IMR-90 (cell line): ENCODE measurements at regions not wholly inside any gene's neighbourhood (a gene's known extent, or its start where the extent isn't known, plus 50 kb on each side); places are given as distances from the start of the nearest gene placed in this dataset.
"Not testable (repeated sequence)": the region's sequence is repeated elsewhere in the genome, so short reads cannot be mapped to it uniquely, and the experiment has no call there.

Experiments
- ATAC-seq: fragments of 200-7000 bp; cut with Tn5 transposase; 2 replicates; pipeline ENCODE4 v1.9.1; 2020; ENCODE audit warnings: low read depth, mild to moderate bottlenecking, moderate library complexity
- BruUV-seq: library from RNA; stranded (reverse); fragments of 400-500 nt; replicated peaks from 2 replicates; lab custom pipeline; 2021; lab: Mats Ljungman, UMichigan
- CTCF ChIA-PET: fragments of 300-600 bp; formaldehyde crosslinking; extraction: SDS; loops from one replicate; lab custom pipeline; 2021; ENCODE audit warnings: antibody characterized with exemption; lab: Yijun Ruan, JAX
- POLR2A ChIA-PET: fragments of 300-600 bp; sonication (Branson Sonifier 250); formaldehyde crosslinking; loops from one replicate; lab custom pipeline; 2022; ENCODE audit warnings: antibody characterized with exemption; ENCODE audit not compliant: unreplicated experiment; lab: Charles Lee
- DNase-seq: peaks from one replicate; pipeline ENCODE4 v3.0.0; 2013
- H2AFZ ChIP-seq: replicated peaks from 2 replicates; pipeline ENCODE3; 2013; ENCODE audit warnings: low read length, mild to moderate bottlenecking; ENCODE audit not compliant: poor library complexity
- H2AK5ac ChIP-seq: 2 replicates; pipeline ENCODE4 v1.6.1; 2013; ENCODE audit warnings: low read depth, low read length, inconsistent platforms
- H2AK9ac ChIP-seq: replicated peaks from 2 replicates; pipeline ENCODE3; 2013; ENCODE audit warnings: mild to moderate bottlenecking, low read depth, low read length, moderate library complexity; ENCODE audit not compliant: poor library complexity
- H2BK120ac ChIP-seq: 2 replicates; pipeline ENCODE4 v1.6.1; 2013; ENCODE audit warnings: low read depth, low read length, inconsistent platforms
- H2BK15ac ChIP-seq: 3 replicates; pipeline ENCODE4 v1.6.1; 2013; ENCODE audit warnings: low read depth, low read length, inconsistent platforms
- H2BK20ac ChIP-seq: 2 replicates; pipeline ENCODE4 v1.6.1; 2013; ENCODE audit warnings: low read depth, mild to moderate bottlenecking, inconsistent platforms, low read length, moderate library complexity
- H2BK5ac ChIP-seq: 2 replicates; pipeline ENCODE4 v1.6.1; 2013; ENCODE audit warnings: mild to moderate bottlenecking, low read depth, low read length, inconsistent platforms; ENCODE audit not compliant: poor library complexity, severe bottlenecking
- H3K14ac ChIP-seq: replicated peaks from 2 replicates; pipeline ENCODE4 v1.6.1; 2013; ENCODE audit warnings: low read depth, low read length, inconsistent platforms
- H3K18ac ChIP-seq: 2 replicates; pipeline ENCODE4 v1.6.1; 2013; ENCODE audit warnings: low read depth, low read length, control low read depth
- H3K23ac ChIP-seq: 2 replicates; pipeline ENCODE4 v1.6.1; 2013; ENCODE audit warnings: low read depth, low read length, inconsistent platforms
- H3K27ac ChIP-seq: 2 replicates; pipeline ENCODE4 v1.5.1; 2013; ENCODE audit warnings: mild to moderate bottlenecking, control low read depth, low read length; ENCODE audit not compliant: insufficient read depth
- H3K27me3 ChIP-seq: 2 replicates; pipeline ENCODE4 v1.6.1; 2013; ENCODE audit warnings: low read length; ENCODE audit not compliant: control insufficient read depth, insufficient read depth
- H3K36me3 ChIP-seq: 2 replicates; pipeline ENCODE4 v1.6.1; 2013; ENCODE audit warnings: low read length, mixed read lengths; ENCODE audit not compliant: control insufficient read depth, insufficient read depth
- H3K4ac ChIP-seq: 2 replicates; pipeline ENCODE4 v1.6.1; 2013; ENCODE audit warnings: low read depth, low read length, inconsistent platforms
- H3K4me1 ChIP-seq: 2 replicates; pipeline ENCODE4 v1.6.1; 2013; ENCODE audit warnings: low read length, mixed read lengths; ENCODE audit not compliant: control insufficient read depth, insufficient read depth
- H3K4me2 ChIP-seq: 2 replicates; pipeline ENCODE4 v1.6.1; 2013; ENCODE audit warnings: low read depth, mild to moderate bottlenecking, control low read depth, low read length, moderate library complexity
- H3K4me3 ChIP-seq: 2 replicates; pipeline ENCODE4 v1.5.1; 2013; ENCODE audit warnings: low read depth, mild to moderate bottlenecking, control low read depth, low read length, moderate library complexity; ENCODE audit not compliant: insufficient read depth
- H3K56ac ChIP-seq: 2 replicates; pipeline ENCODE4 v1.6.1; 2013; ENCODE audit warnings: low read length, inconsistent platforms; ENCODE audit not compliant: insufficient read depth; ENCODE audit errors: extremely low read depth
- H3K79me1 ChIP-seq, 2 experiments: 2 replicates each; pipeline ENCODE4 v1.6.1; 2013; ENCODE audit warnings: low read length in 2 of 2, inconsistent platforms in 1 of 2, low read depth in 1 of 2
- H3K9ac ChIP-seq: 2 replicates; pipeline ENCODE4 v1.6.1; 2013; ENCODE audit warnings: low read depth, low read length, control low read depth
- H3K9me1 ChIP-seq: 2 replicates; pipeline ENCODE4 v1.6.1; 2013; ENCODE audit warnings: low read length, inconsistent platforms; ENCODE audit not compliant: insufficient read depth
- H3K9me3 ChIP-seq: 2 replicates; pipeline ENCODE4 v1.6.1; 2013; ENCODE audit warnings: low read length; ENCODE audit not compliant: control insufficient read depth, insufficient read depth
- H4K20me1 ChIP-seq: 2 replicates; pipeline ENCODE4 v1.6.1; 2013; ENCODE audit warnings: low read length, inconsistent platforms; ENCODE audit not compliant: insufficient read depth
- H4K5ac ChIP-seq: 2 replicates; pipeline ENCODE4 v1.6.1; 2013; ENCODE audit warnings: mild to moderate bottlenecking, low read depth, low read length, control low read depth
- H4K8ac ChIP-seq, 2 experiments: 2 replicates each; pipeline ENCODE4 v1.6.1; 2013; ENCODE audit warnings: low read depth in 2 of 2, low read length in 2 of 2, control low read depth in 1 of 2, inconsistent platforms in 1 of 2
- H4K91ac ChIP-seq: 2 replicates; pipeline ENCODE4 v1.6.1; 2013; ENCODE audit warnings: low read depth, low read length, inconsistent platforms; ENCODE audit not compliant: insufficient read depth
- FOS ChIP-seq: fragments of 150-350 bp; IDR thresholded peaks from 2 replicates; pipeline ENCODE4 v1.6.1; 2016; ENCODE audit warnings: low read depth, low read length
- MAFK ChIP-seq: IDR thresholded peaks from 2 replicates; pipeline ENCODE4 v1.6.1; 2012; ENCODE audit warnings: low read depth, low read length, improper control_type of control experiment
- WGBS, 2 experiments: methylation state at CpG; one replicate each; pipeline versions ENCODE4 v1.1.5 to v1.1.7; 2013; ENCODE audit warnings: missing lambda C conversion rate in 2 of 2; ENCODE audit not compliant: insufficient read length in 1 of 2; ENCODE audit errors: extremely low coverage in 2 of 2; 5-methylcytosine and 5-hydroxymethylcytosine counted together
- dilution Hi-C: fragments of 300-500 bp; cut with HindIII; formaldehyde crosslinking; loops from one replicate; pipeline ENCODE4 v1.14.3; 2018; ENCODE audit warnings: low sequenced_read_pairs; ENCODE audit not compliant: unreplicated experiment
- in situ Hi-C: fragments of 300-500 bp; cut with MboI; formaldehyde crosslinking; loops from 3 replicates; pipeline ENCODE4 v1.14.3; 2019; ENCODE audit warnings: low sequenced_read_pairs, inconsistent platforms, mixed read lengths
- intact Hi-C: fragments of 100-400 bp; cut with micrococcal nuclease; formaldehyde crosslinking; loops from 2 replicates; pipeline ENCODE4 v1.10.0; 2022

DNA sequence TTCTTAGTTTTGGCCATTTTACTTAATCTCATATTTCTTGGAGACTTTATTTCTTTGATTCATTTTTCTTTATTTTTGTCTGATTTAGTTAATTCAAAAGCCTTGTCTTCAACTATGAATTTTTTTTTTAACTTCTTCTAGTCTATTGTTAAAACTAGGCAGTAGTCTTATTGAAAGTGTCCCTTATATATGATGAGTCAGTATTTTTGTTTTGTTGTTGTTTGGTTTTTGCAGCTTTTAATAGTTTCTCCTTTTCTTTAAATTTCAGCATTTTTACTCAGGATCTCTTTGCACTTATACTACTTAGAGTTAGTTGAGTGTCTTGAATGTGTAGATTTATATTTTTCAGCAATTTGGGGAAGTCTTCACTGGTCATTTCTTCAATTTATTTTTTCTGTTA is 758.5 kb upstream of the CDH8 start:
- intact Hi-C loops, result loop anchor here (5.0 kb wide), 1 partner anchor 1503 kb away; no protein-coding TSS in a partner anchor
- no TSS peak for BruUV-seq
- no peak overlapping the region for H2BK120ac ChIP-seq

DNA sequence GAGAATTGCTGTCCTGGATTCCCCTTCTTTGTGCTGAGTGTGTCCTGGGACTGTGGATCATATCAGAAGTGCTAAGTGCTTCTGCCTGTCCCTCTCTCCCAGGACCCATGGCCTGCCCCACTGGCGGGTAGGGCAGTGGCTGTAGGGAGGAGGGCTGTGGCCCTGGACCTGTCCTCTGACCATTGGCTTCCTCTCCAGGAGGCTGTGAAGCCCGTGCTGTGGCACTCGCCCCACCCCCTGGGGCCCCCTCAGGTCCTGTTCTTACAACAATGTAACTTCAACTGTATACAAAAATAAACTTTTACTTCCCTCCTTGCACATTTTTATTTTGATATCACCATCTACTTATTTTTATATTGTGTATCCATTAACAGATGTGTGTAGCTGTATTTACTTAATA is 743.8 kb upstream of the CDH8 start:
- intact Hi-C loops, H3K23ac ChIP-seq, H4K91ac ChIP-seq, POLR2A ChIA-PET, BruUV-seq, ATAC-seq, H3K4me2 ChIP-seq, H3K36me3 ChIP-seq, CTCF ChIA-PET, H3K56ac ChIP-seq, H4K20me1 ChIP-seq, H2BK120ac ChIP-seq, H2BK5ac ChIP-seq, H3K79me1 ChIP-seq, H2AK5ac ChIP-seq, H2AFZ ChIP-seq, H4K5ac ChIP-seq, H3K9me3 ChIP-seq, H3K4me1 ChIP-seq, in situ Hi-C loops, H3K4me3 ChIP-seq, H3K9ac ChIP-seq, H2AK9ac ChIP-seq, DNase-seq, dilution Hi-C loops, H3K18ac ChIP-seq, H3K14ac ChIP-seq, H3K27ac ChIP-seq, H2BK15ac ChIP-seq, H2BK20ac ChIP-seq, H3K4ac ChIP-seq, H3K9me1 ChIP-seq, H4K8ac ChIP-seq, H3K27me3 ChIP-seq: not testable (repeated sequence)
- no CpG with 5 or more reads among the region's 3 CpGs for WGBS, 2 experiments

More for the DNA sequence above, 758.5 kb upstream of the CDH8 start:
- in situ Hi-C loops (no loop called here), dilution Hi-C loops (no loop called here)
- Histone ChIP-seq H3K4me2 (no peak overlapping the region), H3K27ac (no peak overlapping the region), H4K91ac (no peak overlapping the region), H3K9me1 (no peaks in the 10 kb centered on the region), H4K20me1 (no peaks in the 10 kb centered on the region), H3K14ac (no peak overlapping the region), H3K9ac (no peak overlapping the region), H3K9me3 (peaks cover 3% of the 10 kb centered on the region; the same call in 1 of the 2 replicates), H3K79me1 (no peaks in the 10 kb centered on the region), H2BK20ac (no peak overlapping the region), H4K5ac (no peak overlapping the region), H3K23ac (no peak overlapping the region), H3K56ac (no peak overlapping the region), H3K4ac (no peak overlapping the region), H3K18ac (no peak overlapping the region), H4K8ac (no peak overlapping the region), H2BK5ac (no peak overlapping the region), H2AK5ac (no peak overlapping the region), H3K36me3 (no peaks in the 10 kb centered on the region), H2AK9ac (no peak overlapping the region), H3K27me3 (no peaks in the 10 kb centered on the region), H2AFZ (no peak overlapping the region), H3K4me3 (no peak overlapping the region), H3K4me1 (no peaks in the 10 kb centered on the region), H2BK15ac (no peak overlapping the region)
- no peak for TF ChIP-seq FOS
- TF ChIP-seq MAFK, result peak; percentile 68
- DNase-seq, result no peak
- CTCF ChIA-PET, result no interaction called here
- POLR2A ChIA-PET, result no interaction called here
- no peak for ATAC-seq
